Adrenal gland (tissue), 5 donors: ENCODE measurements at regions not wholly inside any gene's neighbourhood (a gene's known extent, or its start where the extent isn't known, plus 50 kb on each side); places are given as distances from the start of the nearest gene placed in this dataset.

ENCODE experiments used
- CTCF ChIP-seq, 6 experiments: fragments of 450-650 bp in 4 of 6; fragments of 200-600 bp in 2 of 6; sonication (generic) in 1 of 6; IDR thresholded peaks; 1 replicate in 5 of 6; 2 replicates in 1 of 6; pipeline versions ENCODE4 v1.5.1 to v1.8.0; 2016 to 2021; ENCODE audit warnings: antibody characterized with exemption in 6 of 6, mild to moderate bottlenecking in 2 of 6, moderate library complexity in 1 of 6
- POLR2A ChIP-seq, 2 donors: fragments of 450-650 bp; IDR thresholded peaks; one replicate each; pipeline ENCODE4 v1.6.1; 2017; ENCODE audit warnings: antibody characterized with exemption in 2 of 2, mild to moderate bottlenecking in 2 of 2, moderate library complexity in 1 of 2
- donor health status: DM: no; HTN: no; CAD: no.

GRCh38 chr18:73826098-73826497, 321.5 kb downstream of the FBXO15 start:
- TF ChIP-seq CTCF (IDR thresholded peaks at IDR 0.05) (no peak), POLR2A (IDR thresholded peaks at IDR 0.05) (no peak)
